ENCODE measurements at regions not wholly inside any gene's neighbourhood (a gene's known extent, or its start where the extent isn't known, plus 50 kb on each side); places are given as distances from the start of the nearest gene placed in this dataset.
"Not testable (repeated sequence)": the region's sequence is repeated elsewhere in the genome, so short reads cannot be mapped to it uniquely, and the experiment has no call there.

GRCh38 chr13:44711706-44712105 lies 135.6 kb upstream of the TSC22D1 start:
- Mint-ChIP-seq H3K4me3 (no peak overlapping the region), H3K27ac (no peak overlapping the region), H3K4me1 (no peaks in the 10 kb centered on the region), H3K27me3 (no peaks in the 10 kb centered on the region), H3K36me3 (ENCODE audit: low read depth) (no peaks in the 10 kb centered on the region)
- ATAC-seq = no peak
- H3K9me3 ChIP-seq (ENCODE audit: control insufficient read depth, low read length, poor library complexity, severe bottlenecking) = no peaks in the 10 kb centered on the region
- no peak for DNase-seq

- DNase-seq (no peak), ATAC-seq (no peak)
- Mint-ChIP-seq H3K4me1 (no peaks in the 10 kb centered on the region), H3K27me3 (no peaks in the 10 kb centered on the region), H3K36me3 (ENCODE audit: low read depth) (no peaks in the 10 kb centered on the region), H3K4me3 (no peak overlapping the region), H3K27ac (no peak overlapping the region)
- H3K9me3 ChIP-seq (ENCODE audit: control insufficient read depth, low read length, poor library complexity, severe bottlenecking) = no peaks in the 10 kb centered on the region
Measured at GRCh38 chr13:44710576-44710975, 134.4 kb upstream of the TSC22D1 start.

GRCh38 chr13:44704811-44705210 lies 128.7 kb upstream of the TSC22D1 start:
- H3K27me3 Mint-ChIP-seq; H3K36me3 Mint-ChIP-seq (ENCODE audit: low read depth); H3K9me3 ChIP-seq (ENCODE audit: control insufficient read depth, low read length, poor library complexity, severe bottlenecking); DNase-seq; H3K4me3 Mint-ChIP-seq; H3K27ac Mint-ChIP-seq; H3K4me1 Mint-ChIP-seq; ATAC-seq: not testable (repeated sequence)

GRCh38 chr13:44703371-44703770 lies 127.2 kb upstream of the TSC22D1 start:
- Mint-ChIP-seq H3K4me3 (no peak overlapping the region), H3K27me3 (peaks cover 6% of the 10 kb centered on the region), H3K27ac (no peak overlapping the region), H3K4me1 (peaks cover 3% of the 10 kb centered on the region), H3K36me3 (ENCODE audit: low read depth) (no peaks in the 10 kb centered on the region)
- ATAC-seq = no peak
- no peaks in the 10 kb centered on the region for H3K9me3 ChIP-seq (ENCODE audit: control insufficient read depth, low read length, poor library complexity, severe bottlenecking)
- DNase-seq = no peak

DNA sequence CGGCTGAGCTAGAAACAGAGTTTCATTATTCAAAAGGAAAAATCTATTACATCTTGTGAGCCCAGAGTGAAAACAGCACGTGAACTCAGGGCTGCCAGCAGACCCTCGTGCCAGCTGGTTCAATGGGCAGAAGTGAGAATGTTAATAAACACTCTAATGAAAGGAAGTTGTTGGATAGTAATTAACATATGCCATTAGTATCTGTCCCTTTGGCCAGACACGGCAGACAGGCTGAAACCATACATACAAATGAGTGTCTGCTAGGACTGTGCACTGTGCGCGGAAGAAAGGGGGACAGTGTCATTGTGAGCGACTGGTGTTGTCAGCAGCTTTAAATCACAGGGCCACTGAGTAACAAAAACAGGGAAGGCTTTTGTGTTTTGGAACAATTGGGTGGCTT lies 121.9 kb upstream of the TSC22D1 start:
- Mint-ChIP-seq H3K27me3 (peaks cover 27% of the 10 kb centered on the region), H3K4me3 (no peak overlapping the region), H3K36me3 (ENCODE audit: low read depth) (peaks cover 2% of the 10 kb centered on the region), H3K27ac (no peak overlapping the region), H3K4me1 (peaks cover 5% of the 10 kb centered on the region)
- no peak for ATAC-seq
- no peaks in the 10 kb centered on the region for H3K9me3 ChIP-seq (ENCODE audit: control insufficient read depth, low read length, poor library complexity, severe bottlenecking)
- DNase-seq = no peak

GRCh38 chr13:44697058-44697457 lies 120.9 kb upstream of the TSC22D1 start:
- ATAC-seq = no peak
- Mint-ChIP-seq H3K36me3 (ENCODE audit: low read depth) (peaks cover 2% of the 10 kb centered on the region), H3K27ac (no peak overlapping the region), H3K27me3 (peaks cover 28% of the 10 kb centered on the region), H3K4me3 (no peak overlapping the region), H3K4me1 (peaks cover 2% of the 10 kb centered on the region)
- DNase-seq = no peak
- no peaks in the 10 kb centered on the region for H3K9me3 ChIP-seq (ENCODE audit: control insufficient read depth, low read length, poor library complexity, severe bottlenecking)

DNA sequence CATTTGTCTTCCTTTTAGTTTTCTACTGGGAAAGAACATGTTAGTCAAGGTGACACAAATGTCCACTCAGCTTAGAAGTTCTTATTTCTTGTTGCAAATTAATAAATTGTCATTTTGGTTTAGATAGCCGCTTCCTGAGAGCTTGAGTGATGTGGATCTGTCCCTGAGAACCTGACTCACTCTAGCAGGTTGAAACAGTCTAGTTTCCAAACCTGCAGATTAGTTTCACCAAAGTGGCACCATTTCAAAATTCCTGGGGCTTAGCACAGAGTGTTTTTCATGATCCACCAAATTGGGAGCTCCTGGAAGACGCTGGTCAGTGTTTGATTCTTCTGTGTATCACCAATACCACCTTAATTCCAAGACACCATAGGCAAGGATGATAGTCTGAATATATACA lies 119.4 kb upstream of the TSC22D1 start:
- H3K27me3 Mint-ChIP-seq = peaks cover 24% of the 10 kb centered on the region
- no peak overlapping the region for H3K4me3 Mint-ChIP-seq
- no peaks in the 10 kb centered on the region for H3K9me3 ChIP-seq (ENCODE audit: control insufficient read depth, low read length, poor library complexity, severe bottlenecking)
- no peak overlapping the region for H3K27ac Mint-ChIP-seq
- H3K36me3 Mint-ChIP-seq (ENCODE audit: low read depth) = peaks cover 2% of the 10 kb centered on the region
- peaks cover 2% of the 10 kb centered on the region for H3K4me1 Mint-ChIP-seq
- no peak for DNase-seq
- ATAC-seq = no peak

DNA sequence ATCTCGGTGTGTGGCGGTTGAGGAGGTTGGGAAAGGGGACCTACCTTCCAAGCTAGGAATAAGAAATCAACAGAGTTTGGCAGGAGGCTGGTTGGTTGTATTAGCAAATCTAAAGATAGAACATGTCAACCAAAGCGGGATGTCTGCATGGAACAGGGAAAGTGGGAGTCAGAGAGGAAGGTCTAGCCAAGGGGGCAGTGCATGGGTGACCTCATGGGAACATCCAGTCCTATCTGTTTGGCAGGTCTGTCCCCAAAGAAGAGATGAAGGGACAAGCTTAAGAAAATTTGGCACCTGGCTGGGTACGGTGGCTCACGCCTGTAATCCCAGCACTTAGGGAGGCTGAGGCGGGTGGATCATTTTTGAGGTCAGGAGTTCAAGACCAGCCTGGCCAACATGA lies 118.7 kb upstream of the TSC22D1 start:
- no peak overlapping the region for H3K27ac Mint-ChIP-seq
- DNase-seq (no peak), ATAC-seq (no peak)
- no peaks in the 10 kb centered on the region for H3K9me3 ChIP-seq (ENCODE audit: control insufficient read depth, low read length, poor library complexity, severe bottlenecking)
- no peak overlapping the region for H3K4me3 Mint-ChIP-seq
- H3K36me3 Mint-ChIP-seq (ENCODE audit: low read depth) = peaks cover 2% of the 10 kb centered on the region
- peaks cover 2% of the 10 kb centered on the region for H3K4me1 Mint-ChIP-seq
- peaks cover 28% of the 10 kb centered on the region for H3K27me3 Mint-ChIP-seq

DNA sequence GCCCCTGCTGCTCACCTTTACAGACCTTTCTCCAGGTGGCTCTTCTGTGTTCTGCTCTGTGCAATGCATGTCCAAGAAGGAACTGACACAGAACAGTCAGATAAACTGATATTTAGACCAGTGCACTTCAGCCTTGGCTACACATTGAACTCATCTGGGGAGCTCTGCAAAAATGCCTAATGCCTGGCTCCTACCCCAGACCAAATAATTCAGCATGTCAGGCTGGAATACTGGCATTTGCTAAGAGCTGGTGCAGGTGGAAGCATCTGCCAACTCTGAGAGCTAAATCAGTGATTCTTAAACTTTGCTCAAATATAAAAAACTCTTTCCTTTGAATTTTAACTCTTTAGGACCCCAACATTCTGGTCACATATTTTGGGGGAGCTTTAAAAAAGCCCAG lies 118.2 kb upstream of the TSC22D1 start:
- peaks cover 28% of the 10 kb centered on the region for H3K27me3 Mint-ChIP-seq
- H3K9me3 ChIP-seq (ENCODE audit: control insufficient read depth, low read length, poor library complexity, severe bottlenecking) = no peaks in the 10 kb centered on the region
- no peak overlapping the region for H3K27ac Mint-ChIP-seq
- ATAC-seq (no peak), DNase-seq (no peak)
- peaks cover 2% of the 10 kb centered on the region for H3K36me3 Mint-ChIP-seq (ENCODE audit: low read depth)
- peaks cover 2% of the 10 kb centered on the region for H3K4me1 Mint-ChIP-seq
- no peak overlapping the region for H3K4me3 Mint-ChIP-seq

DNA sequence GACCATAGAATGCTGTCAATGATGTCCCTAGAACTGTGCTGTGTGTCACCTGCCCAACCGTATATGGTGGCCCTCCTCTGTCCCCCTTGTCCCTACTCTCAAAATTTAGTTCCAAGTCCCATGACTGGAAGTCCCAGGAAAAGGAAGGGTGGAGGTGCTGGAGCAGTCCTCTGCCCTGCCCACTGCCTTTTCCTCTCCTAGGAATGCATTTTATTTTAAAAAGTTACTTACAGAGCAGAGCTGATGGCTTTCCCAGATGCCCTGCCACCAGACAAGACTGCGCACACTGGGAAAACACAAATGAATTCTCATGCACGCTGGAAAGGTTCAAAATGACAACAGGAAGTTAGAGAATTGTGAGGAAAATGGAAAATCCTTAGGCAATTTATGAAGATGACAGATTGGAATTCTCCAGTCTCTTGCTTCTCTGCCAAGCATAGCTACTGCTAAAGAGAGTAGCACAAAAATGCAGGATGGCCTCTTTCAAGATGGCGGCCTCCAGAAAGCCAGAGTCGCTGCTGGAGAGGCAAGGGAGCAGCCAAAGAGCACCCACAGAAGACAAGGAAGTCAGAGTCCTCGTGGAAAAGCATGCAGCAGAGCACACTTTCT lies 117.1 kb upstream of the TSC22D1 start:
- Mint-ChIP-seq H3K27ac (no peak overlapping the region), H3K4me1 (peaks cover 2% of the 10 kb centered on the region), H3K36me3 (ENCODE audit: low read depth) (peaks cover 2% of the 10 kb centered on the region), H3K27me3 (peaks cover 28% of the 10 kb centered on the region), H3K4me3 (no peak overlapping the region)
- no peaks in the 10 kb centered on the region for H3K9me3 ChIP-seq (ENCODE audit: control insufficient read depth, low read length, poor library complexity, severe bottlenecking)
- ATAC-seq (no peak), DNase-seq (no peak)

DNA sequence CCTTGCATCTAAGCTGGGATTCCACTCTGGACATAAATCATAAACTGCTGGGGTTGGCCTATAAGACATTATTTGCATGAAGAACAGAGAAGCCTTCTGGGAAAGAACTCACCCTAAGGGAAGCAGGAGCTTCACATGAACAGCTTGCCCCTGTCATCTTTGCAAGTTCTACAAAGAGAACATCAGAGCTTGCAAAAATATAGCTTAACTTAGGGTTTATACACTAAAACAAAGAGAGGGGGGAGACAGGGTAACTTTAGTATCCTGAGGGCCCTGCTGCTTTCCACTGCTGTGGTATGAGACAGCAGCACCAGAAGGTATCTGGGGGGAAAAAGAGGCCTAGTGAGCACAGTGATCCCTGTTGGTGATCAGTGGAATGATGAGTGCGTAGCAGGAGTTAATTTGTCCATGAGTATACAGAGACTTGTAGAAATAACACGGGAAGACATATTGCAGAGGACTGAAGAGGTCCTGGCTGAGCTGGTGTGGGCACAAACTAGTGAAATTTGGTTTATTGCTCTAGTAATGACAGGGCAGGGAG lies 116.1 kb upstream of the TSC22D1 start:
- DNase-seq (no peak), ATAC-seq (no peak)
- Mint-ChIP-seq H3K4me3 (no peak overlapping the region), H3K36me3 (ENCODE audit: low read depth) (peaks cover 2% of the 10 kb centered on the region), H3K27ac (no peak overlapping the region), H3K4me1 (peaks cover 2% of the 10 kb centered on the region), H3K27me3 (peaks cover 28% of the 10 kb centered on the region)
- H3K9me3 ChIP-seq (ENCODE audit: control insufficient read depth, low read length, poor library complexity, severe bottlenecking) = no peaks in the 10 kb centered on the region

DNA sequence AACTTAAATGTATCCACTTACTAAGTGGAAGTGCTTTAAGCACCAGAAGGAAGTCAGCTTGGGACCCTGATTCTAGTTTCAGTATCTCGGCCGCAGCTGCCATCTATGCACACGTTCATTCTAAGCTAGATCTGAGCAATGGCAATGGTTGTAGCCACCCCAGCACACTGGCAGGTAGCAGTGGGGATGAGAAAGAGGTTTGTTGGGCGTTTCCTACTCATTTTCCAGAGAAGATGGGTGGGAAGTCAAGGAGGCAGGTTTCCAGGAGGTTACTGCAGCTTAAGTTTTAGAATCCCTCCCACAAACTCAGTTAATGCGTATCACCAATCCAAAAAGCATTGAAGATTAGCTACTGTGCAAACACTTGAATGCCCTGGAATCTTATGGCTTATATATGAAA lies 114.2 kb upstream of the TSC22D1 start:
- Mint-ChIP-seq H3K4me3 (no peak overlapping the region), H3K27me3 (peaks cover 20% of the 10 kb centered on the region), H3K36me3 (ENCODE audit: low read depth) (peaks cover 2% of the 10 kb centered on the region), H3K27ac (no peak overlapping the region), H3K4me1 (peaks cover 3% of the 10 kb centered on the region)
- no peaks in the 10 kb centered on the region for H3K9me3 ChIP-seq (ENCODE audit: control insufficient read depth, low read length, poor library complexity, severe bottlenecking)
- ATAC-seq = no peak
- no peak for DNase-seq

- no peak for ATAC-seq
- H3K4me1 Mint-ChIP-seq = peaks cover 3% of the 10 kb centered on the region
- no peak for DNase-seq
- H3K36me3 Mint-ChIP-seq (ENCODE audit: low read depth) = no peaks in the 10 kb centered on the region
- H3K27ac Mint-ChIP-seq = no peak overlapping the region
- no peaks in the 10 kb centered on the region for H3K9me3 ChIP-seq (ENCODE audit: control insufficient read depth, low read length, poor library complexity, severe bottlenecking)
- H3K27me3 Mint-ChIP-seq = peaks cover 11% of the 10 kb centered on the region
- no peak overlapping the region for H3K4me3 Mint-ChIP-seq
Measured at GRCh38 chr13:44688652-44689051, 112.5 kb upstream of the TSC22D1 start.

GRCh38 chr13:44686531-44686934 lies 110.4 kb upstream of the TSC22D1 start:
- Mint-ChIP-seq H3K27me3 (peaks cover 6% of the 10 kb centered on the region), H3K4me1 (peaks cover 3% of the 10 kb centered on the region), H3K4me3 (no peak overlapping the region), H3K27ac (no peak overlapping the region), H3K36me3 (ENCODE audit: low read depth) (no peaks in the 10 kb centered on the region)
- ATAC-seq = no peak
- no peaks in the 10 kb centered on the region for H3K9me3 ChIP-seq (ENCODE audit: control insufficient read depth, low read length, poor library complexity, severe bottlenecking)
- DNase-seq = no peak
